ENCODE measurements at regions not wholly inside any gene's neighbourhood (a gene's known extent, or its start where the extent isn't known, plus 50 kb on each side); places are given as distances from the start of the nearest gene placed in this dataset.

GRCh38 chr12:24603371-24603770 lies 345.5 kb downstream of the BCAT1 start:
- in situ Hi-C loops (cut with HindIII; ENCODE audit: low pct_unique_long_range_greater_than_20kb, low sequenced_read_pairs): no loop called here
- CTCF ChIA-PET: no interaction called here
- no peaks in the 10 kb centered on the region for H3K4me1 ChIP-seq (ENCODE audit: control insufficient read depth, insufficient read depth, low read length)
- no peak overlapping the region for H3K4me3 ChIP-seq (ENCODE audit: low read depth in 2 of 2, low read length in 2 of 2)
- BruUV-seq (replicated peaks): no TSS peak
- H3K27ac ChIP-seq (ENCODE audit: low read length): no peak overlapping the region
- ATAC-seq: no peak
- TF ChIP-seq TCF7L2 (IDR thresholded peaks at IDR 0.05; ENCODE audit: low read depth, low read length) (no peak), CTCF (IDR thresholded peaks at IDR 0.05) (peak; percentile 10; the same call in 1 of the 2 replicates), SIN3A (IDR thresholded peaks at IDR 0.05; ENCODE audit: borderline replicate concordance, insufficient read depth, low read depth, low read length) (no peak), REST (IDR thresholded peaks at IDR 0.05; ENCODE audit: insufficient read depth in 1 of 2, low read depth in 2 of 2, low read length in 1 of 2) (no peak), POLR2AphosphoS5 (IDR thresholded peaks at IDR 0.05; ENCODE audit: low read depth, low read length) (no peak)
- H3K27me3 ChIP-seq (ENCODE audit: control insufficient read depth, insufficient read depth, low read length): no peaks in the 10 kb centered on the region
- intact Hi-C loops (cut with micrococcal nuclease; ENCODE audit: unreplicated experiment): no loop called here
- no peak for DNase-seq (ENCODE audit: low read depth, low spot score)
- no peaks in the 10 kb centered on the region for H3K36me3 ChIP-seq (ENCODE audit: control insufficient read depth, insufficient read depth, low read length)
- H3K9me3 ChIP-seq (ENCODE audit: control insufficient read depth, insufficient read depth, low read depth, low read length): no peaks in the 10 kb centered on the region
- POLR2A ChIA-PET: interaction anchor here (0.7 kb wide), 2 partner anchors 150 to 184 kb away, joined by 3 to 6 read pairs; no protein-coding TSS in a partner anchor

- H3K9me3 ChIP-seq (ENCODE audit: control insufficient read depth, insufficient read depth, low read depth, low read length): no peaks in the 10 kb centered on the region
- CTCF ChIA-PET: no interaction called here
- TF ChIP-seq POLR2AphosphoS5 (IDR thresholded peaks at IDR 0.05; ENCODE audit: low read depth, low read length) (no peak), CTCF (IDR thresholded peaks at IDR 0.05) (no peak)
- no peaks in the 10 kb centered on the region for H3K36me3 ChIP-seq (ENCODE audit: control insufficient read depth, insufficient read depth, low read length)
- POLR2A ChIA-PET: no interaction called here
- H3K4me3 ChIP-seq (ENCODE audit: low read depth in 2 of 2, low read length in 2 of 2): no peak overlapping the region
- intact Hi-C loops (cut with micrococcal nuclease; ENCODE audit: unreplicated experiment) (no loop called here), in situ Hi-C loops (cut with HindIII; ENCODE audit: low pct_unique_long_range_greater_than_20kb, low sequenced_read_pairs) (no loop called here)
- no TSS peak for BruUV-seq (replicated peaks)
- no peaks in the 10 kb centered on the region for H3K27me3 ChIP-seq (ENCODE audit: control insufficient read depth, insufficient read depth, low read length)
- H3K4me1 ChIP-seq (ENCODE audit: control insufficient read depth, insufficient read depth, low read length): no peaks in the 10 kb centered on the region
- DNase-seq (ENCODE audit: low read depth, low spot score): no peak
- no peak overlapping the region for H3K27ac ChIP-seq (ENCODE audit: low read length)
- ATAC-seq: no peak
Measured at GRCh38 chr12:24600996-24601395, 347.9 kb downstream of the BCAT1 start.

- no peak for ATAC-seq
- CTCF ChIA-PET: no interaction called here
- no peak for DNase-seq (ENCODE audit: low read depth, low spot score)
- intact Hi-C loops (cut with micrococcal nuclease; ENCODE audit: unreplicated experiment): no loop called here
- no peaks in the 10 kb centered on the region for H3K36me3 ChIP-seq (ENCODE audit: control insufficient read depth, insufficient read depth, low read length)
- no peaks in the 10 kb centered on the region for H3K27me3 ChIP-seq (ENCODE audit: control insufficient read depth, insufficient read depth, low read length)
- in situ Hi-C loops (cut with HindIII; ENCODE audit: low pct_unique_long_range_greater_than_20kb, low sequenced_read_pairs): no loop called here
- H3K4me1 ChIP-seq (ENCODE audit: control insufficient read depth, insufficient read depth, low read length): no peaks in the 10 kb centered on the region
- no peak for TF ChIP-seq CTCF (IDR thresholded peaks at IDR 0.05)
- TF ChIP-seq POLR2AphosphoS5 (IDR thresholded peaks at IDR 0.05; ENCODE audit: low read depth, low read length): no peak
- TF ChIP-seq SIN3A (IDR thresholded peaks at IDR 0.05; ENCODE audit: borderline replicate concordance, insufficient read depth, low read depth, low read length): no peak
- TF ChIP-seq TCF7L2 (IDR thresholded peaks at IDR 0.05; ENCODE audit: low read depth, low read length): no peak
- no peak for TF ChIP-seq REST (IDR thresholded peaks at IDR 0.05; ENCODE audit: insufficient read depth in 1 of 2, low read depth in 2 of 2, low read length in 1 of 2)
- no peak overlapping the region for H3K27ac ChIP-seq (ENCODE audit: low read length)
- no peak overlapping the region for H3K4me3 ChIP-seq (ENCODE audit: low read depth in 2 of 2, low read length in 2 of 2)
- BruUV-seq (replicated peaks): no TSS peak
- no peaks in the 10 kb centered on the region for H3K9me3 ChIP-seq (ENCODE audit: control insufficient read depth, insufficient read depth, low read depth, low read length)
- POLR2A ChIA-PET: no interaction called here
Measured at GRCh38 chr12:24600551-24600950, 348.4 kb downstream of the BCAT1 start.

All from Panc1 (cell line).